Femur (tissue), 1 donor: ENCODE measurements at regions not wholly inside any gene's neighbourhood (a gene's known extent, or its start where the extent isn't known, plus 50 kb on each side); places are given as distances from the start of the nearest gene placed in this dataset.
"Not testable (repeated sequence)": the region's sequence is repeated elsewhere in the genome, so short reads cannot be mapped to it uniquely, and the experiment has no call there.

Experiments used
- DNase-seq: peaks from one replicate; pipeline ENCODE4 v3.0.0-alpha.2; 2017

DNA sequence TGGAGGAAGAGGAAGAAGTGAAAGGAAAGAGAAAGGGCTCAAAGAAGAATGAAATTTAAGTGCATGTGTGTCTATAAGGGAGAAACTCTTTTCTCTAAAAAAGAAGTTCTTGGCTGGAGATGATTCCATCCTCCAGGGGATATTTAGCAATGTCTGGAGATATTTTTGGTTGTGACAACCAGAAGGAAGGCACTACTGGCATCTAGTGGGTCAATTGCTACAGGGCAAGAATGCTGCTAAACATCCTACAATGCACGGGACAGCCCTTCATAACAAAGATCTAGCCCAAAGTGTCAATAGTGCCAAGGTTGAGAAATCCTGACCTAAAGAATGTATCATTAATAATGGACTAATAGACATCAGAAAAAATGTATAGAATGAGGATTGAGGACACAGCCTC lies 57.4 kb upstream of the ST3GAL6 start:
- DNase-seq, result no peak

DNA sequence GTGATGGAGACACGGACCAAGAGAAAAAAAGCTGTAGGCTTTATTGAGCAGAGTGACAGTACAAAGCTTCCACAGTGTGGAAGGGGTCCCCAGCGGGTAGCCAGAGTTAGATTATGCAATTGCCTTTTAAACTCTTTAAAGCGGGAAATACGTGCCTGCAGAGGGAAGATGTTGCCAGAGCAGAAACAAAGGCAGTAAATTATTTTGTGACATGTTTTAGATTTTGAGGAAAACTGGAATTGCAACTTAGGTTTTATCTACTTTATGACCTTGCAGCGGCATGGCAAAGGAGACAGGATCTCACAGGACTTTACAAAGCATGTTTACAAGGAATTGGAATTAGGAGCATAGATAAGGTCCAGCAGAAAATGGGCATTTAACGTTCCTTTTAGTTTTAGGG lies 54.5 kb upstream of the ST3GAL6 start:
- DNase-seq, result not testable (repeated sequence)

GRCh38 chr3:98709441-98709840 lies 53.7 kb upstream of the ST3GAL6 start:
- DNase-seq, result no peak

DNA sequence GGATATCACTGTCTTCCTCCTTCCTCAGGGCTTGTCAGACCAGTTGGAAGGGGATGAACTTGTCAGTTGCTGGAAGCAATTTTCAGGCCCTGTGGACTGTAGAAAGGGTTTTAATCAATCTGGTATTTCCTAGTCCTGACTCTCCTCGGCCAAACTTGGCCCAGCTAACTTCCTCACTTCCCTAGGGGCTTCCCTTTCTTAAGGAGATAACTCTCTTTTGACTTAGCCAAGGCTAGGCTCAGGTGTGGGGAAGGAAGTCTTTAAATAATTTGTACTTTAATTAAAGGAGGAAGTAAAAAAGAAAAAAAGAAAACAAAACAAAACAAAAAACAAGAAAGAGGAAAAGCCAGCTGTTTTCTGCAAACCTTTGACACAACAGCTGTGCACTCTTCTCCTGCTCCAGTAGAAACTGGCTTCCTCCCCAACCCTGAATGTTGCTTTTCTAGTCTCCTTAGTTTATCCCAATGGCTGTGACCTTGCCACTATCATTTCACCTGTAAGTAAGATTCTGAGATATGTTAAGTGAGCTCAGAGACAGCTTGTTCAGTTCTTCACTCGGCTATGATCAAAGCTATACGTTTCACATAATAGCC lies 53.0 kb upstream of the ST3GAL6 start:
- DNase-seq, result no peak

DNA sequence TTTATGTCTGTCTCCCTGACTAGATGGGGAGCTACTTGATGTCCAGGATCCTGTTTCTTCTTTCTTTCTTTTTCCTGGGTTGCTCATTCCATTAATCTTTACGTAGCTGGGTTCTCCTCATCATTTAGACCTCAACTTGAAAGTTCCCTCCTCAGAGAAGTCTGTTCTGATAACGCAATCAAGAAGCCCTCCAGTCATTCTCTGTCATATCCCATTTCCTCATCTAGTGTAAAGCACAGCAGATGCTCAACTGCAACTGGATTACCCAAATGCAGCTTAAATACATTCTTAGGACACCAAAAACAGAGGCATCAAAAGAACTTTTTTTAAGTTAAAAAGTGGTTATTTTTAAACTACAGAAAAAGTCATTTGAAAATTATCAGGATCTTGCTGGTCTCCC lies 51.7 kb upstream of the ST3GAL6 start:
- no peak for DNase-seq

DNA sequence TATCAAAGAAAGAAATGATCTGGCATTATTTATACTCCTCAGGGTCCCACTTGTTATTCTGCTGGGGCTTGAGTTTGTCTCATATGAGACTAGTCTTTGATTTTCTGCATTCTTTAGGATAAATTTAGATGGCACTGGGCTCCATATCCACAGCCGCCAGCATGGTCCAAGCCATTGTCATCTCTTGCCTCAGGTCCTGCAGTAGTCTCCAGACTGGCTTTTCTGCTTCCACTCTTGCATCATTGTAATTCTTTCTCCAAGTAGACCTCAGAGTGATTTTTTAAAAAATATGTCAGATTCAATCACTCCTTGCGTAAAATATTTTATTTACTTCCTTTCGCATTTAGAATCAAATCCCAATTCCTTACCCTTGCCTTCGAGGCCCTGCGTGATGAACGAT lies 50.4 kb upstream of the ST3GAL6 start:
- no peak for DNase-seq

DNA sequence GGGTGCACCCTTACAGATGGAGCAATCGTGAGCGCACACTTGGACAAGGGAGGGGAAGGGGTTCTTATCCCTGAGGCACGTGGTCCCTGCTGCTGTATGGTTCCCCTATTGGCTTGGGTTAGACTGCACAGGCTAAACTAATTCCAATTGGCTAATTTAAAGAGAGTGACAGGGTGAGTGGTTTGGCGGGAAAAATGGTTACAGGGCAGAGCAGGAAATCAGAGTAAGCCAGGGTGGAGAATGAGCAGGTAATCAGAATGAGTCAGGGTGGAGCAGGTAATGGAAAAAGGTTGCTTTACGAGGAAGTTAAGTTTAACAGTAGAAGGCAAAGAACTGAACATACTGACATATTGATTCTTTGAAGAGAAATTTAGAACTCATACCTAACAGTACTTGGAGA lies 49.8 kb upstream of the ST3GAL6 start:
- not testable (repeated sequence) for DNase-seq
